WTC11 (cell line): ENCODE measurements at regions not wholly inside any gene's neighbourhood (a gene's known extent, or its start where the extent isn't known, plus 50 kb on each side); places are given as distances from the start of the nearest gene placed in this dataset.

Experiments
- ATAC-seq: fragments of 200-7000 bp; cut with Tn5 transposase; 2 replicates; pipeline ENCODE4 v1.10.0; 2021; ENCODE audit warnings: mild to moderate bottlenecking, moderate library complexity
- CTCF ChIA-PET: fragments of 300-600 bp; sonication (Branson Sonifier 250); formaldehyde crosslinking; loops from one replicate; lab custom pipeline; 2021; ENCODE audit warnings: antibody characterized with exemption; lab: Charles Lee
- POLR2A ChIA-PET: fragments of 350-600 bp; sonication (Branson Sonifier 250); formaldehyde crosslinking; loops from one replicate; lab custom pipeline; 2021; ENCODE audit warnings: antibody characterized with exemption; lab: Charles Lee
- DNase-seq: peaks from one replicate; pipeline ENCODE4 v3.0.0; 2021; ENCODE audit warnings: low spot score
- H3K27ac Mint-ChIP-seq: 2 replicates; pipeline ENCODE4 v1.8.0; 2021; ENCODE audit warnings: mixed read lengths
- H3K27me3 Mint-ChIP-seq: 2 replicates; pipeline ENCODE4 v1.8.0; 2021; ENCODE audit warnings: low read depth, mild to moderate bottlenecking, moderate library complexity, mixed read lengths
- H3K36me3 Mint-ChIP-seq: 2 replicates; pipeline ENCODE4 v1.8.0; 2021; ENCODE audit warnings: mixed read lengths
- H3K4me1 Mint-ChIP-seq: 2 replicates; pipeline ENCODE4 v1.8.0; 2022; ENCODE audit warnings: mixed read lengths
- H3K4me3 Mint-ChIP-seq: 2 replicates; pipeline ENCODE4 v1.8.0; 2021; ENCODE audit warnings: mild to moderate bottlenecking, moderate library complexity, mixed read lengths
- H3K9me3 Mint-ChIP-seq: 2 replicates; pipeline ENCODE4 v1.8.0; 2021; ENCODE audit warnings: mixed read lengths
- CREB1 ChIP-seq: sonication (generic); formaldehyde crosslinking; IDR thresholded peaks from 2 replicates; pipeline ENCODE4 v1.8.0; 2023; ENCODE audit warnings: mild to moderate bottlenecking, missing genetic modification reagents
- ESRRA ChIP-seq: sonication (generic); formaldehyde crosslinking; IDR thresholded peaks from 2 replicates; pipeline ENCODE4 v1.8.1; 2022; ENCODE audit warnings: mild to moderate bottlenecking, missing genetic modification reagents, borderline replicate concordance
- FOXP1 ChIP-seq: sonication (generic); formaldehyde crosslinking; IDR thresholded peaks from 2 replicates; pipeline ENCODE4 v1.8.0; 2022; ENCODE audit warnings: missing genetic modification reagents, mild to moderate bottlenecking, moderate library complexity, borderline replicate concordance
- GTF2I ChIP-seq: fragments of 250-450 bp; sonication (Bioruptor Pico); conservative IDR thresholded peaks from 2 replicates; pipeline ENCODE4 v1.4.0; 2021; ENCODE audit warnings: mild to moderate bottlenecking
- HMGA2 ChIP-seq: fragments of 250-450 bp; sonication (Bioruptor Pico); IDR thresholded peaks from 2 replicates; pipeline ENCODE4 v1.4.0; 2021; ENCODE audit warnings: mild to moderate bottlenecking, moderate library complexity
- IRF2 ChIP-seq: sonication (generic); formaldehyde crosslinking; IDR thresholded peaks from 2 replicates; pipeline ENCODE4 v1.8.0; 2022; ENCODE audit warnings: low read depth, missing genetic modification reagents, borderline replicate concordance
- JUN ChIP-seq: sonication (generic); formaldehyde crosslinking; IDR thresholded peaks from 2 replicates; pipeline ENCODE4 v1.8.0; 2023; ENCODE audit warnings: mild to moderate bottlenecking, missing genetic modification reagents
- TP53 ChIP-seq: sonication (generic); formaldehyde crosslinking; IDR thresholded peaks from 2 replicates; pipeline ENCODE4 v1.8.1; 2023; ENCODE audit warnings: mild to moderate bottlenecking, missing genetic modification reagents
- TF ChIP-seq, protein P1 (sequence below): sonication (generic); formaldehyde crosslinking; IDR thresholded peaks from 2 replicates; pipeline ENCODE4 v1.8.0; 2022; ENCODE audit warnings: mild to moderate bottlenecking, missing genetic modification reagents
- TF ChIP-seq, protein P2 (sequence below): fragments of 250-450 bp; sonication (Bioruptor Pico); IDR thresholded peaks from 2 replicates; pipeline ENCODE4 v1.9.0; 2021; ENCODE audit warnings: moderate library complexity, mild to moderate bottlenecking, inconsistent platforms, borderline replicate concordance
- TF ChIP-seq, protein P3 (sequence below): fragments of 250-450 bp; sonication (Bioruptor Pico); IDR thresholded peaks from 2 replicates; pipeline ENCODE4 v1.8.0; 2021; ENCODE audit warnings: mild to moderate bottlenecking
- TF ChIP-seq, protein P4 (sequence below): fragments of 250-450 bp; sonication (Bioruptor Pico); conservative IDR thresholded peaks from 2 replicates; pipeline ENCODE4 v1.9.0; 2021; ENCODE audit warnings: mild to moderate bottlenecking
- TF ChIP-seq, protein P5 (sequence below): fragments of 250-450 bp; sonication (Bioruptor Pico); IDR thresholded peaks from 2 replicates; pipeline ENCODE4 v1.9.0; 2021; ENCODE audit warnings: mild to moderate bottlenecking
- TF ChIP-seq, protein P6 (sequence below): sonication (generic); formaldehyde crosslinking; IDR thresholded peaks from 2 replicates; pipeline ENCODE4 v1.8.0; 2022; ENCODE audit warnings: mild to moderate bottlenecking, missing genetic modification reagents

DNA sequence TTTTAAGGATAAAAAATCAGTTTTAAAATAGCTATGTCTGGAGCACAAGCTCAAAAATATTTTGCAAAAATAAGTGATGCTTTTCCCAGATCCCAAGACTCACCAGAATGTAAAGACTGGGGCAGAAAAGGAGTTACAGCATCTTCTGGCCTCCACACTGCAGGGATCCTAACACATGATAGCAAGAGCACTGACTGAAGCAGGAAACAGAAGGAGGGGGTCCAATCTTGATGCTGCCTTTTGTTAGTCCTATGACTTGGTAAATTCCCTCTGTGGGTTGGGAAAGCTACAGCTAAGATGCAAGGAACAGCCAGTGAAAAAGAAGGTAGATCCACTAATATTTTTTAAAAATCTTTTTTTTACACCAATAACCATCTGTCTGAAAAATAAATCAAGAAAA is 54.2 kb upstream of the TNR start:
- CTCF ChIA-PET: interaction anchor here (1.2 to 1.5 kb wide), 3 partner anchors 40 to 173 kb away, joined by 4 to 5 read pairs (median 5); partner anchors contain the start of gene TNR

DNA sequence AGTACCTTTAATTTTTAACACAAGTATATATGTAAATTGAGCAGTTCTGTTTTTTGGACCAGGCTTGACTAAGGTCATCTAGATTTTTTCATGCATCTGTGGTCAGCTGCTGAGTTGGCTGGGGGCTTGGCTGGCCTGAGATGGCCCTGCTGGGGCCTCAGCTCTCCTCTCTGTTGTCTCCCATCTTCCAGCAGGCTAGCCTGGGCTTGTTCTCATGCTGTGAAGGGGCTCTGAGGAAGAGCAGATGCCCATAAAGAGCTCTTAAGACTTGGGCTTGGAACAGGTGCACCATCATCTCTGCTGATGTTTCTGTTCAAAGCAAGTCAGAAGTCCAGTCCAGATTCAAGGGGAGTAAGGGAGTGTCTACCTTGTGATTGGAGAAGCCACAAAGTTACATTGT is 51.2 kb upstream of the TNR start:
- Mint-ChIP-seq H3K36me3 (no peaks in the 10 kb centered on the region), H3K4me3 (no peak overlapping the region), H3K27ac (no peak overlapping the region), H3K9me3 (no peaks in the 10 kb centered on the region), H3K27me3 (peaks cover 15% of the 10 kb centered on the region), H3K4me1 (peaks cover 15% of the 10 kb centered on the region)
- DNase-seq: no peak
- ChIA-PET CTCF (interaction anchor here (1.0 kb wide), 1 partner anchor 30 kb away, joined by 3 read pairs; no protein-coding TSS in a partner anchor), POLR2A (no interaction called here)
- TF ChIP-seq IRF2 (no peak), TP53 (CRISPR knock-in tag) (no peak), JUN (CRISPR knock-in tag) (no peak), GTF2I (CRISPR knock-in tag) (no peak)
- TF ChIP-seq, protein P1, sequence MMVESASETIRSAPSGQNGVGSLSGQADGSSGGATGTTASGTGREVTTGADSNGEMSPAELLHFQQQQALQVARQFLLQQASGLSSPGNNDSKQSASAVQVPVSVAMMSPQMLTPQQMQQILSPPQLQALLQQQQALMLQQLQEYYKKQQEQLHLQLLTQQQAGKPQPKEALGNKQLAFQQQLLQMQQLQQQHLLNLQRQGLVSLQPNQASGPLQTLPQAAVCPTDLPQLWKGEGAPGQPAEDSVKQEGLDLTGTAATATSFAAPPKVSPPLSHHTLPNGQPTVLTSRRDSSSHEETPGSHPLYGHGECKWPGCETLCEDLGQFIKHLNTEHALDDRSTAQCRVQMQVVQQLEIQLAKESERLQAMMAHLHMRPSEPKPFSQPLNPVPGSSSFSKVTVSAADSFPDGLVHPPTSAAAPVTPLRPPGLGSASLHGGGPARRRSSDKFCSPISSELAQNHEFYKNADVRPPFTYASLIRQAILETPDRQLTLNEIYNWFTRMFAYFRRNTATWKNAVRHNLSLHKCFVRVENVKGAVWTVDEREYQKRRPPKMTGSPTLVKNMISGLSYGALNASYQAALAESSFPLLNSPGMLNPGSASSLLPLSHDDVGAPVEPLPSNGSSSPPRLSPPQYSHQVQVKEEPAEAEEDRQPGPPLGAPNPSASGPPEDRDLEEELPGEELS: no peak
- TF ChIP-seq, protein P2, sequence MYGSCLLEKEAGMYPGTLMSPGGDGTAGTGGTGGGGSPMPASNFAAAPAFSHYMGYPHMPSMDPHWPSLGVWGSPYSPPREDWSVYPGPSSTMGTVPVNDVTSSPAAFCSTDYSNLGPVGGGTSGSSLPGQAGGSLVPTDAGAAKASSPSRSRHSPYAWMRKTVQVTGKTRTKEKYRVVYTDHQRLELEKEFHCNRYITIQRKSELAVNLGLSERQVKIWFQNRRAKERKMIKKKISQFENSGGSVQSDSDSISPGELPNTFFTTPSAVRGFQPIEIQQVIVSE (CRISPR knock-in tag): no peak
- ATAC-seq: no peak

More for the DNA sequence above, 54.2 kb upstream of the TNR start:
- DNase-seq (no peak), ATAC-seq (peak; percentile 93)
- no peak for TF ChIP-seq HMGA2 (CRISPR knock-in tag)
- TF ChIP-seq, protein P3, sequence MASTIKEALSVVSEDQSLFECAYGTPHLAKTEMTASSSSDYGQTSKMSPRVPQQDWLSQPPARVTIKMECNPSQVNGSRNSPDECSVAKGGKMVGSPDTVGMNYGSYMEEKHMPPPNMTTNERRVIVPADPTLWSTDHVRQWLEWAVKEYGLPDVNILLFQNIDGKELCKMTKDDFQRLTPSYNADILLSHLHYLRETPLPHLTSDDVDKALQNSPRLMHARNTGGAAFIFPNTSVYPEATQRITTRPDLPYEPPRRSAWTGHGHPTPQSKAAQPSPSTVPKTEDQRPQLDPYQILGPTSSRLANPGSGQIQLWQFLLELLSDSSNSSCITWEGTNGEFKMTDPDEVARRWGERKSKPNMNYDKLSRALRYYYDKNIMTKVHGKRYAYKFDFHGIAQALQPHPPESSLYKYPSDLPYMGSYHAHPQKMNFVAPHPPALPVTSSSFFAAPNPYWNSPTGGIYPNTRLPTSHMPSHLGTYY (CRISPR knock-in tag): no peak
- no peak for TF ChIP-seq FOXP1 (CRISPR knock-in tag)
- TF ChIP-seq, protein P4, sequence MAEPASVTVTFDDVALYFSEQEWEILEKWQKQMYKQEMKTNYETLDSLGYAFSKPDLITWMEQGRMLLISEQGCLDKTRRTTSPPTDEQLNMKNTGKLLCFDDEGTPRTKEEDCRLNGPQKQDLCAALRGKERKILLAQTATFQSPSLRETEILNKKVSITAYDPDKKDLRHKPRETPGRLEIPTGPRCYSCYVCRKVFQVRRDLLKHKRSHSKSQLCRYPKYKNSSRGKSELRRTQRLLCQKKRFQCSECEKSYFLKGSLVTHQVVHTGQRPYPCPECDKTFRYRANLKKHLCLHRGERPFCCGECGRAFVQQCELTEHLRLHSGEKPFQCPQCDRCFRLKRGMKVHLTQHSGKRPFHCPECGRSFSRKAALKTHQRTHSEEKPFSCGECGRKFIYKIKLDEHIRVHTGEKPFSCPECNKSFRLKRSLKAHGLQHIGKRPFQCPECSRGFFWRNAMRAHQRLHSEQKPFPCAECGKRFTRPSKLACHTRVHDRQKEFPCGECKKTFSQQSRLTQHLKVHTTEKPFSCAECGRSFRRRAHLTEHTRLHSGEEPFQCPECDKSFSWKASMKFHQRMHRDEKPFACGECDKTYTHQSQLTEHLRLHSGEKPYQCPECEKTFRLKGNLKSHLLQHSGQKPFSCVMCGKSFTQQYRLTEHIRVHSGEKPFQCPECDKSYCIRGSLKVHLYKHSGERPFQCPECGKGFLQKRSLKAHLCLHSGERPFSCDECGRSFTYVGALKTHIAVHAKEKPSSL (CRISPR knock-in tag): no peak
- Mint-ChIP-seq H3K9me3 (no peaks in the 10 kb centered on the region), H3K36me3 (no peaks in the 10 kb centered on the region), H3K27me3 (peaks cover 15% of the 10 kb centered on the region), H3K4me3 (no peak overlapping the region), H3K4me1 (peaks cover 15% of the 10 kb centered on the region), H3K27ac (no peak overlapping the region)
- POLR2A ChIA-PET: no interaction called here

DNA sequence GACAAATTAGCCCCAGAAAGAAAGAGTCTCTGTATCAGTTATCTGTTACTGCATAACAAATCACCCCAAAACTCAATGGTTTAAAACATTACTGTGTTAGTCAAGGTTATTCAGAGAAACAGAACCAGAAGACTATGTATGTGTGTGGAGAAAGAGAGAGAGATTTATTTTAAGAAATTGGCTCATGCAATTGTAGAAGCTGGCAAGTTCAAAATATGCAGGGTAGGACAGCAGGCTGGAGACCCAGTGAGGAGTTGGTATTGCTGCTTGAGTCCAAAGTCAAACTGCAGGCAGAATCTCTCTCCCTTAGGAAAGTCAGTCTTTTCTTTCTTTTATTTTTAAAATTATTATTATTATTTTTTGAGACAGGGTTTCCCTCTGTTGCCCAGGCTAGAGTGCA is 50.2 kb upstream of the TNR start:
- peaks cover 15% of the 10 kb centered on the region for H3K27me3 Mint-ChIP-seq
- H3K9me3 Mint-ChIP-seq: no peaks in the 10 kb centered on the region
- H3K4me3 Mint-ChIP-seq: no peak overlapping the region
- ATAC-seq (no peak), DNase-seq (no peak)
- POLR2A ChIA-PET: no interaction called here
- peaks cover 15% of the 10 kb centered on the region for H3K4me1 Mint-ChIP-seq
- TF ChIP-seq, protein P5, sequence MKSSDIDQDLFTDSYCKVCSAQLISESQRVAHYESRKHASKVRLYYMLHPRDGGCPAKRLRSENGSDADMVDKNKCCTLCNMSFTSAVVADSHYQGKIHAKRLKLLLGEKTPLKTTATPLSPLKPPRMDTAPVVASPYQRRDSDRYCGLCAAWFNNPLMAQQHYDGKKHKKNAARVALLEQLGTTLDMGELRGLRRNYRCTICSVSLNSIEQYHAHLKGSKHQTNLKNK (CRISPR knock-in tag): no peak
- TF ChIP-seq ESRRA (no peak), FOXP1 (CRISPR knock-in tag) (no peak), CREB1 (CRISPR knock-in tag) (no peak)
- TF ChIP-seq, protein P6, sequence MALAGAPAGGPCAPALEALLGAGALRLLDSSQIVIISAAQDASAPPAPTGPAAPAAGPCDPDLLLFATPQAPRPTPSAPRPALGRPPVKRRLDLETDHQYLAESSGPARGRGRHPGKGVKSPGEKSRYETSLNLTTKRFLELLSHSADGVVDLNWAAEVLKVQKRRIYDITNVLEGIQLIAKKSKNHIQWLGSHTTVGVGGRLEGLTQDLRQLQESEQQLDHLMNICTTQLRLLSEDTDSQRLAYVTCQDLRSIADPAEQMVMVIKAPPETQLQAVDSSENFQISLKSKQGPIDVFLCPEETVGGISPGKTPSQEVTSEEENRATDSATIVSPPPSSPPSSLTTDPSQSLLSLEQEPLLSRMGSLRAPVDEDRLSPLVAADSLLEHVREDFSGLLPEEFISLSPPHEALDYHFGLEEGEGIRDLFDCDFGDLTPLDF: no peak
- H3K36me3 Mint-ChIP-seq: no peaks in the 10 kb centered on the region
- H3K27ac Mint-ChIP-seq: no peak overlapping the region
- CTCF ChIA-PET: no interaction called here
